ENCODE measurements at regions not wholly inside any gene's neighbourhood (a gene's known extent, or its start where the extent isn't known, plus 50 kb on each side); places are given as distances from the start of the nearest gene placed in this dataset.

- DNase-seq (ENCODE audit: low spot score) = peak; percentile 58
Observed at GRCh38 chr14:65224799-65225198, 122.5 kb upstream of the MAX start.

- no peak for DNase-seq (ENCODE audit: low spot score)
Observed at GRCh38 chr14:65225299-65226159, 123.2 kb upstream of the MAX start.

- no peak for DNase-seq (ENCODE audit: low spot score)
Observed at GRCh38 chr14:65226824-65227604, 124.7 kb upstream of the MAX start.

- no peak for DNase-seq (ENCODE audit: low spot score)
Observed at GRCh38 chr14:65228436-65228835, 126.1 kb upstream of the MAX start.

- DNase-seq (ENCODE audit: low spot score) = no peak
Observed at GRCh38 chr14:65228956-65229747, 126.8 kb upstream of the MAX start.

GRCh38 chr14:65229748-65230728, 127.7 kb upstream of the MAX start:
- DNase-seq (ENCODE audit: low spot score) = peak; percentile 4

- no peak for DNase-seq (ENCODE audit: low spot score)
Observed at GRCh38 chr14:65231286-65231980, 129.1 kb upstream of the MAX start.

GRCh38 chr14:65234752-65235361, 132.5 kb upstream of the MAX start:
- no peak for DNase-seq (ENCODE audit: low spot score)

- no peak for DNase-seq (ENCODE audit: low spot score)
Observed at GRCh38 chr14:65237023-65237814, 134.9 kb upstream of the MAX start.

GRCh38 chr14:65237941-65238340, 135.6 kb upstream of the MAX start:
- DNase-seq (ENCODE audit: low spot score) = no peak

- DNase-seq (ENCODE audit: low spot score) = no peak
Observed at GRCh38 chr14:65238456-65238855, 136.1 kb upstream of the MAX start.

GRCh38 chr14:65239143-65239937, 137.0 kb upstream of the MAX start:
- DNase-seq (ENCODE audit: low spot score) = no peak

GRCh38 chr14:65239938-65240296, 137.6 kb upstream of the MAX start:
- DNase-seq (ENCODE audit: low spot score) = no peak

GRCh38 chr14:65241125-65241752, 138.9 kb upstream of the MAX start:
- DNase-seq (ENCODE audit: low spot score) = no peak

GRCh38 chr14:65242732-65243134, 140.4 kb upstream of the MAX start:
- DNase-seq (ENCODE audit: low spot score) = no peak

- no peak for DNase-seq (ENCODE audit: low spot score)
Observed at GRCh38 chr14:65243766-65244442, 141.6 kb upstream of the MAX start.

GRCh38 chr14:65249471-65250161, 147.3 kb upstream of the MAX start:
- no peak for DNase-seq (ENCODE audit: low spot score)

Data from cerebellar cortex (tissue), 1 donor.